ENCODE measurements at regions not wholly inside any gene's neighbourhood (a gene's known extent, or its start where the extent isn't known, plus 50 kb on each side); places are given as distances from the start of the nearest gene placed in this dataset.

- TF ChIP-seq CTCF (IDR thresholded peaks at IDR 0.05; ENCODE audit: insufficient read depth, low read length, missing control alignments) = no peak
- POLR2A ChIA-PET = no interaction called here
- CTCF ChIA-PET = no interaction called here
Observed at GRCh38 chr4:89403826-89404225, 96.2 kb upstream of the GPRIN3 start.

GRCh38 chr4:89400287-89401035, 92.9 kb upstream of the GPRIN3 start:
- CTCF ChIA-PET = no interaction called here
- POLR2A ChIA-PET = no interaction called here
- TF ChIP-seq CTCF (IDR thresholded peaks at IDR 0.05; ENCODE audit: insufficient read depth, low read length, missing control alignments) = no peak
- no peak overlapping the region for H3K4me3 ChIP-seq (ENCODE audit: low read depth, low read length)
- no peak for DNase-seq (ENCODE audit: low read depth, low spot score)

More at GRCh38 chr4:89403826-89404225, 96.2 kb upstream of the GPRIN3 start:
- DNase-seq (ENCODE audit: low read depth, low spot score) = no peak
- no peak overlapping the region for H3K4me3 ChIP-seq (ENCODE audit: low read depth, low read length)

- no peak for TF ChIP-seq CTCF (IDR thresholded peaks at IDR 0.05; ENCODE audit: insufficient read depth, low read length, missing control alignments)
- DNase-seq (ENCODE audit: low read depth, low spot score) = no peak
- no peak overlapping the region for H3K4me3 ChIP-seq (ENCODE audit: low read depth, low read length)
- POLR2A ChIA-PET = no interaction called here
- CTCF ChIA-PET = no interaction called here
Observed at GRCh38 chr4:89398644-89399043, 91.0 kb upstream of the GPRIN3 start.

GRCh38 chr4:89398146-89398545, 90.5 kb upstream of the GPRIN3 start:
- no peak for TF ChIP-seq CTCF (IDR thresholded peaks at IDR 0.05; ENCODE audit: insufficient read depth, low read length, missing control alignments)
- ChIA-PET POLR2A (no interaction called here), CTCF (no interaction called here)
- no peak overlapping the region for H3K4me3 ChIP-seq (ENCODE audit: low read depth, low read length)
- no peak for DNase-seq (ENCODE audit: low read depth, low spot score)

GRCh38 chr4:89397441-89397840, 89.8 kb upstream of the GPRIN3 start:
- no peak for TF ChIP-seq CTCF (IDR thresholded peaks at IDR 0.05; ENCODE audit: insufficient read depth, low read length, missing control alignments)

GRCh38 chr4:89382439-89382838, 74.8 kb upstream of the GPRIN3 start:
- no peak for TF ChIP-seq CTCF (IDR thresholded peaks at IDR 0.05; ENCODE audit: insufficient read depth, low read length, missing control alignments)
- H3K4me3 ChIP-seq (ENCODE audit: low read depth, low read length) = no peak overlapping the region
- ChIA-PET CTCF (no interaction called here), POLR2A (no interaction called here)
- DNase-seq (ENCODE audit: low read depth, low spot score) = no peak

More at GRCh38 chr4:89397441-89397840, 89.8 kb upstream of the GPRIN3 start:
- DNase-seq (ENCODE audit: low read depth, low spot score) = no peak
- CTCF ChIA-PET = no interaction called here
- POLR2A ChIA-PET = no interaction called here
- H3K4me3 ChIP-seq (ENCODE audit: low read depth, low read length) = no peak overlapping the region

Data from AG04449 (cell line).